ENCODE measurements at regions not wholly inside any gene's neighbourhood (a gene's known extent, or its start where the extent isn't known, plus 50 kb on each side); places are given as distances from the start of the nearest gene placed in this dataset.

- Mint-ChIP-seq H3K4me3 (no peak overlapping the region), H3K27ac (no peak overlapping the region), H3K9me3 (no peaks in the 10 kb centered on the region), H3K36me3 (ENCODE audit: low read depth) (no peaks in the 10 kb centered on the region), H3K4me1 (ENCODE audit: low read depth) (no peaks in the 10 kb centered on the region), H3K27me3 (no peaks in the 10 kb centered on the region)
- POLR2A ChIA-PET: no interaction called here
- CTCF ChIA-PET: no interaction called here
- no peak for DNase-seq
- TF ChIP-seq CTCF (IDR thresholded peaks at IDR 0.05): no peak
- intact Hi-C loops (cut with micrococcal nuclease): no loop called here
- no peak for ATAC-seq
Measured at GRCh38 chr14:57933349-57933748, 67.5 kb upstream of the SLC35F4 start.

GRCh38 chr14:57930241-57930975, 64.5 kb upstream of the SLC35F4 start:
- Mint-ChIP-seq H3K4me1 (ENCODE audit: low read depth) (no peaks in the 10 kb centered on the region), H3K4me3 (no peak overlapping the region), H3K27ac (no peak overlapping the region), H3K36me3 (ENCODE audit: low read depth) (no peaks in the 10 kb centered on the region), H3K27me3 (no peaks in the 10 kb centered on the region), H3K9me3 (no peaks in the 10 kb centered on the region)
- ATAC-seq: no peak
- TF ChIP-seq CTCF (IDR thresholded peaks at IDR 0.05): no peak
- CTCF ChIA-PET: no interaction called here
- DNase-seq: no peak
- intact Hi-C loops (cut with micrococcal nuclease): no loop called here
- POLR2A ChIA-PET: no interaction called here

GRCh38 chr14:57928732-57929131, 62.8 kb upstream of the SLC35F4 start:
- no peak overlapping the region for H3K4me3 Mint-ChIP-seq
- CTCF ChIA-PET: no interaction called here
- DNase-seq: no peak
- H3K27me3 Mint-ChIP-seq: peaks cover 2% of the 10 kb centered on the region
- no peak overlapping the region for H3K27ac Mint-ChIP-seq
- no peak for TF ChIP-seq CTCF (IDR thresholded peaks at IDR 0.05)
- H3K4me1 Mint-ChIP-seq (ENCODE audit: low read depth): no peaks in the 10 kb centered on the region
- H3K36me3 Mint-ChIP-seq (ENCODE audit: low read depth): no peaks in the 10 kb centered on the region
- peaks cover 2% of the 10 kb centered on the region for H3K9me3 Mint-ChIP-seq
- intact Hi-C loops (cut with micrococcal nuclease): no loop called here
- POLR2A ChIA-PET: no interaction called here
- ATAC-seq: no peak

- Mint-ChIP-seq H3K9me3 (peaks cover 5% of the 10 kb centered on the region), H3K4me3 (no peak overlapping the region)
- CTCF ChIA-PET: no interaction called here
Measured at GRCh38 chr14:57921377-57921776, 55.5 kb upstream of the SLC35F4 start.

GRCh38 chr14:57918791-57919190, 52.9 kb upstream of the SLC35F4 start:
- ChIA-PET POLR2A (no interaction called here), CTCF (no interaction called here)
- Mint-ChIP-seq H3K4me3 (no peak overlapping the region), H3K4me1 (ENCODE audit: low read depth) (no peaks in the 10 kb centered on the region), H3K27ac (no peak overlapping the region), H3K36me3 (ENCODE audit: low read depth) (no peaks in the 10 kb centered on the region), H3K9me3 (peaks cover 2% of the 10 kb centered on the region), H3K27me3 (peaks cover 5% of the 10 kb centered on the region)
- no peak for ATAC-seq
- DNase-seq: no peak
- no peak for TF ChIP-seq CTCF (IDR thresholded peaks at IDR 0.05)
- intact Hi-C loops (cut with micrococcal nuclease): no loop called here

More at GRCh38 chr14:57921377-57921776, 55.5 kb upstream of the SLC35F4 start:
- intact Hi-C loops (cut with micrococcal nuclease): no loop called here
- H3K27me3 Mint-ChIP-seq: peaks cover 7% of the 10 kb centered on the region
- no peak overlapping the region for H3K27ac Mint-ChIP-seq
- POLR2A ChIA-PET: no interaction called here
- no peak for DNase-seq
- TF ChIP-seq CTCF (IDR thresholded peaks at IDR 0.05): no peak
- no peaks in the 10 kb centered on the region for H3K4me1 Mint-ChIP-seq (ENCODE audit: low read depth)
- H3K36me3 Mint-ChIP-seq (ENCODE audit: low read depth): no peaks in the 10 kb centered on the region
- ATAC-seq: no peak
